HG03457 (cell line): ENCODE measurements at regions not wholly inside any gene's neighbourhood (a gene's known extent, or its start where the extent isn't known, plus 50 kb on each side); places are given as distances from the start of the nearest gene placed in this dataset.

Source experiments
- ATAC-seq: cut with Tn5 transposase; IDR thresholded peaks from one replicate; pipeline ENCODE4 v1.9.1; 2021; ENCODE audit warnings: moderate number of reproducible peaks; ENCODE audit not compliant: unreplicated experiment

- ATAC-seq: no peak
Observed at GRCh38 chr4:35247047-35247446, 997.3 kb downstream of the ARAP2 start.

GRCh38 chr4:35250331-35250730, 994.0 kb downstream of the ARAP2 start:
- no peak for ATAC-seq

DNA sequence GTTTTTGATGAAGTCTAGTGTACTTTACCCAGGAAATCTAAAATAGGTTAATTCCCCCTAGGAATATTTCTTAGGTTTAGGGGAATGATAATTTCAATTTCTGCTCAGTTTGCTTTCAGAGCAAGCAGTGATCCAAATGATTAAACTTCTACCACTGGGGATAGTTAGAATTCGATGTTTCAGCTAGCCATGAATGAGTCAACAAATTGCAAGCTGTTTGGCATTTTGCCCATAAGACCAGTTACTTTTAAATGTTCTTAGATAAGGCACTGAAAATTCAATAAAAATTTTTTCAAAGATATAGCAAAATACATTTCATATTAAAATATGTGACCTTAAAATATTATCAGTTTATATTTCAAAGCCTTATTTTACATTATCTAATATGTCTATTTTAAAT, 993.6 kb downstream of the ARAP2 start:
- ATAC-seq: no peak

- no peak for ATAC-seq
Observed at GRCh38 chr4:35252071-35252470, 992.2 kb downstream of the ARAP2 start.

DNA sequence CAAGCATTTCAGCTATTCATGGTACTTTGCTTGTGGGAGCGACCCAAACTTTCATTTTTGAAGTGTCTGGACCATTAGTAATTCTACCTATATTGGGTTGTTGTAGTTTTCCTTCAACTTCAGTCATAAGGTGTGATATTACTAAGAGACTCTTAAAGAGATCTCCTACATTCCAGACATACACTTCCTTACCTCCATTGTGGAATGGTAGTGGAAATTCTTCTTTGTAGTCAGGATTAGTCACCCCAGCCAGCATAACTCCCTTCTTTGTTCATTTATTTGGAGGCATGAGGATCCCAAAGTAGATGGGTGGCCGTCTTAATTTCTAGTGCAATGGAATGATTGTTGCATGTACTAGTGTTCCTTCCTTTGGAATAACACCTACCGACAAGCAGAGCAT, 991.4 kb downstream of the ARAP2 start:
- ATAC-seq: no peak

GRCh38 chr4:35253331-35253730, 991.0 kb downstream of the ARAP2 start:
- ATAC-seq: no peak

- ATAC-seq: no peak
Observed at GRCh38 chr4:35286434-35286833, 957.9 kb downstream of the ARAP2 start.

GRCh38 chr4:35300996-35301774, 943.1 kb downstream of the ARAP2 start:
- ATAC-seq: no peak

DNA sequence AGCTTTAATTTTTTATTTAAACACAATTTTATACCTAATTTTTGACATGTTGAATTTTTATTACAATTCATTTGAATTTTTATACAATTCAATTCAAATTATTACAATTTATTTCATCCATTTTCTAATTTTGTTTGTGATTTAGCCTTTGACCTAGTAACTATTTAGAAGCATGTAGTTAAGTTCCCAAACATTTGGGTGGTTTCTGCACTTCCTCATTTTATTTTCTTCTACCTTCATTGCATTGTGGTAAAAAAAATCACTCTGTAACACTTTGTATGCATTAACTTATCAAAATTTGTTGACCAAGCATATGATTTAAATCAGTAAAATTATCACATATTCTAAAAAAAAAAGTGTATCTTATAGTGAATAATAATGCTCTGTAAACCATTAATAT, 928.9 kb downstream of the ARAP2 start:
- no peak for ATAC-seq

DNA sequence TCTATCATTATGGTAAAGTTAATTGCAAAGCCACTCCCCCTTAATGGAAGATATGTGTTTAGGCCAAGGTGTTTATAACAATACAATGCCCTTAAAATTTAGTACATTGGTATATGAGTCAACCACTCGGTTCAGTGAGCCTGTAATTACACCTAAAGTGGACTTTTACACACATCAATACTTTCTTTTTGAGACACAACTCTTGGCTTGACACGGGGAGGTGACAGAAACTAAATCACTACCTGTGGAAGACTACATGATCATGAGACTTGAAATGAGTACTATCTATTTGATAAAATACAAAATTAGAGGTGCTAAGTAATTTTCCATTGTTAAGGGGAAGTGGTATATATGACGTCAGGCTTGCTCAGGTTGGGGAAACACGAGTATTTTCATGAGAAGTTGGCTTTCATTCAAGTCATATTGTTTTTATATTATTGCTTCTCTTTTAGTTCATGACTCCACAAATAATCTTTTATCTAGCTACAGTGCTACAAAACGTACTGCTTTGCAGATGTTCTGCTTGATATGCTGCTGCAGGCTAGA, 918.3 kb downstream of the ARAP2 start:
- ATAC-seq: no peak

DNA sequence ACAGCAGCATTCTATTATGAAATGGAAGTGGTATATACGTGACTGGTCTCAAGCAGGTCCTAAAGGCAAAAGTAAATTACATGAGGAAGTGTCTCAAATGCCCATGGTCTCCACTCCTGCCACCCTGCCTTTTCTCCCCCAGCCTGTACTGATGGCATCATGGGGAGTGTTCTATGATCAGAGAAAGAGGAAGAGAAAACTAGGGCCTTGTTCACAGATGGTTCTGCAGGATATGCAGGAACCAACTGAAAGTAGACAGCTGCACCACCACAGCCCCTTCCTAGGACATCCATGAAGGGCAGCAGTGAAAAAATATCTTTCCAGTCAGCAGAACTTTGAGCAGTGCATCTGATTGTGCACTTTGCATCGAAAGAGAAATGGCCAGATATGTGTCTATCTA, 901.5 kb downstream of the ARAP2 start:
- no peak for ATAC-seq

- ATAC-seq: no peak
Observed at GRCh38 chr4:35347276-35347675, 897.0 kb downstream of the ARAP2 start.

DNA sequence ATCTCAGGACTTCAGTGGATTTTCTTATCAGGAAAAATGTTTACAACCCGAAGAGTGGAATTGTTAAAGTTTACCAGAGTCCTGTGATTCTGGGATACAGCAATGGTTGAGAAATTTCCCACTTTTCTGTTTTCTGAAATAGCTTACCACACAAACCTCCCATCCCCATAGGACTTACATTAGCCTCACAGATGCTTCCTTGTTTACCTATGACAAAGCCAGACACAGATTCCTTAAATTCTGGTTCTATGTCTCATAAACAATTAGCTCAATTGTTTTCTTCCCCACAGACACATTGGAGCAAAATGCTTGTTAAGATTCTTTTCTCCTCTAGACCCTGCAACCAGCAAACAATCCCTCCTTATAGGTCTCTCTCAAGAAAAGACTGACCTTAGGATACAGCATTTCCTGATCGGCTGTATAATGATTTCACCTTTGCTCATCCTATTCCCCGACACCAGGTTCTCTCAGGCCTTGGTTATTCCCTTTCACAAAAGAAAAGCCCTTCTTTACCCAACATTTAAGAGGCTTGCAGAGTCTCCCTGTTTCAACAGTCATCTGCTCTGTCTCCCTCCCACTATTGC, 886.2 kb downstream of the ARAP2 start:
- ATAC-seq: no peak

- ATAC-seq: no peak
Observed at GRCh38 chr4:35364321-35364870, 879.9 kb downstream of the ARAP2 start.

GRCh38 chr4:35365186-35365585, 879.1 kb downstream of the ARAP2 start:
- ATAC-seq: no peak

GRCh38 chr4:35399912-35400311, 844.4 kb downstream of the ARAP2 start:
- no peak for ATAC-seq

DNA sequence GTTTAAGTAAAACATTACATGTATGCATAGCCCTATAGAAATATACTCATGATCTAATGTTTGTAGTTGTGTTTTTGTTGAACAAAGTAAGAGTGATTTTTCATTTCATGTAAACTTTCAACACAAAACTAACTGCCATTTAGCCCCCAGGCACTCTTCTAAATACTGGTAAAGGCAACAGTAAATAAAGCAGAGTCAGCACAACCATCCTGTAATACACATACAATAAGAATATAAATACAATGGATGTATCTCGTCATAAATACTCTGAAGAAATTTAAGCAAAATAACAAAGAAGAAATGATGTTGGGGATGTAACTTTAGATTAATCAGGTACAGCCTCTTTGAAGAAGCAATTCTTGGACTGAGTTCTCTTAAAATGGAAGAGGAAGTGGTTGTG, 821.2 kb downstream of the ARAP2 start:
- no peak for ATAC-seq

- no peak for ATAC-seq
Observed at GRCh38 chr4:35447474-35447873, 796.8 kb downstream of the ARAP2 start.

GRCh38 chr4:35459045-35459444, 785.3 kb downstream of the ARAP2 start:
- ATAC-seq: no peak

GRCh38 chr4:35461931-35462659, 782.2 kb downstream of the ARAP2 start:
- no peak for ATAC-seq

GRCh38 chr4:35463251-35463952, 780.9 kb downstream of the ARAP2 start:
- no peak for ATAC-seq
